HG02852 (cell line): ENCODE measurements at regions not wholly inside any gene's neighbourhood (a gene's known extent, or its start where the extent isn't known, plus 50 kb on each side); places are given as distances from the start of the nearest gene placed in this dataset.
"Not testable (repeated sequence)": the region's sequence is repeated elsewhere in the genome, so short reads cannot be mapped to it uniquely, and the experiment has no call there.

ENCODE experiments used
- ATAC-seq: cut with Tn5 transposase; IDR thresholded peaks from one replicate; pipeline ENCODE4 v1.9.1; 2021; ENCODE audit warnings: mild to moderate bottlenecking, moderate library complexity; ENCODE audit not compliant: unreplicated experiment

DNA sequence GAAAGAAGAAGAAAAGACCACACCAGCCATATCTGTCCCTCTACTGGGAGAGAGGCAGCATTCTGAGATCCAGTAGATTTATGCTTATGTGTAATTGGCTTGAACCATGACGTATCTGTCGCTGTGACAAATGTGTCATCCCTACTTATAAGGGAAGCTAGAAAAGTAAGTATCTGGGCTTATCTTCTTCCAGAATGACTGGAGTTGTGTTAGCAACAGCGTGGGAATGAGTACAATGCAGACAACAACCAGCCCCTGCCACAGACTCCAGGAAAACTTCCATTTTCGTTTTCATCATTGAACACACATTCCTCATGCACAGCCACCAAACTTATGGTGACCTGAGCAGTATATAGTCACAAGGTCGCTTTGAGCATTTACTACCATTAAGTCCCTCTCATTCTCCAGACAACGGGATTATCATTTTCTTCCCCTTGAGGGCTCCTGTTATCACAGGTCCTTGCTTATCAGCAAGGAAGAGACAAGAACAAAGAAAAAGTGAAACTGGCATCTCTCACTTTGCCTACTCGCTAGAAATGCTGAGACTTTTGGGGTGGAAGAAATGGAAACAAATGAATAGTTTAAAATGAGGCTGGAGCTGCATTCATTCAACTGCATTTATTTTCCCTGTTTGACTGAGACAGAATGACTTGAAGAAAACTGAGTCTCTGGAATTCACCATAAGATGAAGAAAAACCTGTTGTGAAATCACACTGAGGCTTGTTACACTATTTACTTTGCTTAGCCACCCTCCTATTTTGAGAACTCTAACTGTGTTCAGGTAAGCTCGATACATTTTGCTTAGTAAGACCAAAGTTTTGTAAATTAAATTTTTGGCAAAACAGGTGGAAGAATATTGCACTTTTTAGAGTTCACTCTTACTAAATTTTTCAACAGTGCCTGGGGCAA lies 149.3 kb upstream of the FOXQ1 start:
- no peak for ATAC-seq

DNA sequence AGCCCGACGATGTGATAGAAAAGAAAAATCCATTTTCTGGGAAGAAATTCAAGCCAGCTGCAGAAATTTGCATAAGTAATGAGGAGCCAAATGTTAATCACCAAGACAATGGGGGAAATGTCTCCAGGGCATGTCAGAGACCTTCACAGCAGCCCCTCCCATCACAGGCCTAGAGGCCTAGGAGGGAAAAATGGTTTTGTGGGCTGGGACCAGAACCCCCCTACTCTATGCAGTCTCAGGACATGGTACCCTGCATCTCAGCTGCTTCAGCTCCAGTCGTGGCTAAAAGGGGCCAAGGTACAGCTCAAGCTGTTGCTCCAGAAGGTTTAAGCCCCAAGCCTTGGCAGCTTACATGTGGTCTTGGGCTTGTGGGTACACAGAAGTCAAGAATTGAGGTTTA lies 155.5 kb upstream of the FOXQ1 start:
- not testable (repeated sequence) for ATAC-seq

DNA sequence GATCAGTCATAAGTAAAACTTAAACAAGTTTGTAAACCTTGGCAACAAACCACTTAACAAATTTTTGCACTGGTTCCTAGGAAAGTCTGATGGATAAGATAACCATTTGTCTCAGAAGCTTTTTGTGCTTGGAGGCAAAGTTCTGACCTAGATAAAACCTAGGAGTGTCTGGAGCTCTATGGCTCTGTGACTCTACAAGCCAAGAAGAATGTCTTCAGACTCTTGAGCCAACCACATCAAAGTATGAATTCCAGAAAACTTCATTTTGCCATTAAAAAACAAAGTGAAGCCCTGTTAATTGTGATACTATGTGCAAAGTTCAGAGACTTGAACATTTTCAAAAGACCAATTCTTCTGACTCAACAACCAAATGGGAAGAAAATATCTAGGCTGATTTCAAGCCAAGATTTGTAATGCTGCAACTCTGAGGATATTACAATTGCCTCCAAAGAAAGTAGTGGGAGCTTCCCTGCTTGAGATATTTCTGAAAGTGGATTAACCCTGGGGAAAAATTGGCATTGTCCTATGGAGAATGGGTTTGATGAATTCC lies 158.1 kb upstream of the FOXQ1 start:
- ATAC-seq: no peak

DNA sequence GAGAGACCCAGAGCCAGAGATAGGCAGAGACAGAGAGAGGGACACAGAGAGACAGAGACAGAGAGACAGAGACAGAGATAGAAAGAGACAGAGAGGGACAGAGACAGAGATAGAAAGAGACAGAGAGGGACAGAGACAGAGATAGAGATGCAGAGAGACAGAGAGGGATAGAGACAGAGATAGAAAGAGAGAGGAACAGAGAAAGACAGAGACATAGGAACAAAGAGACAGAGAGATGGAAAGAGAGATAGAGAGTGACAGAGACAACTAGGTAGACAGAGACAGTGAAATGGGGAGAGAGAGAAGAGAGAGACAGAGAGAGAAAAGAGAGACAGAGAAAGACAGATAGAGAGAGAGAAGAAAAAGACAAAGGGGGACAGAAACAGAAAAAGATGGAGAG lies 165.4 kb upstream of the FOXQ1 start:
- ATAC-seq: no peak

DNA sequence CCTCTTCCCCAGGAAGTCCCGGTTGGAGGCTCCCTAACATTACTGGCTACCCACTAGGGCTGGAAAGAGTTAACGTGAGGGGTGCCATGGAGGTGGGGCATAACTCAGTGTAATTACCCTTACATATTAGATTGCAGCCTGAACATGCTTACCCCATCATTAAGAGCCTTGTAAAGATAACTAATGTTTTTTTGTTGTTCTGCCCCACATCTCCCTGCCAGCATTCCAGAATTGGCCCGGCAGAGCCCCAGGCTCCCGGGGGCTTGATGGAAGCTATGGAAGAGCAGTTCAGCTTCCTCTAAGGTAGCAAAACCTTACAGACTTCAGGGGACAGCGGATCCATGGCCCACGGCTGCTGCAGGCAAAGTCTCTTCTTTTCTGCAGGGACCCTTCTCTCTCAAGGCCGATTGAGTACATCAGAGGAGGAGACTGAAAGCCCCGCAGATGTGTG lies 166.1 kb upstream of the FOXQ1 start:
- ATAC-seq: no peak

DNA sequence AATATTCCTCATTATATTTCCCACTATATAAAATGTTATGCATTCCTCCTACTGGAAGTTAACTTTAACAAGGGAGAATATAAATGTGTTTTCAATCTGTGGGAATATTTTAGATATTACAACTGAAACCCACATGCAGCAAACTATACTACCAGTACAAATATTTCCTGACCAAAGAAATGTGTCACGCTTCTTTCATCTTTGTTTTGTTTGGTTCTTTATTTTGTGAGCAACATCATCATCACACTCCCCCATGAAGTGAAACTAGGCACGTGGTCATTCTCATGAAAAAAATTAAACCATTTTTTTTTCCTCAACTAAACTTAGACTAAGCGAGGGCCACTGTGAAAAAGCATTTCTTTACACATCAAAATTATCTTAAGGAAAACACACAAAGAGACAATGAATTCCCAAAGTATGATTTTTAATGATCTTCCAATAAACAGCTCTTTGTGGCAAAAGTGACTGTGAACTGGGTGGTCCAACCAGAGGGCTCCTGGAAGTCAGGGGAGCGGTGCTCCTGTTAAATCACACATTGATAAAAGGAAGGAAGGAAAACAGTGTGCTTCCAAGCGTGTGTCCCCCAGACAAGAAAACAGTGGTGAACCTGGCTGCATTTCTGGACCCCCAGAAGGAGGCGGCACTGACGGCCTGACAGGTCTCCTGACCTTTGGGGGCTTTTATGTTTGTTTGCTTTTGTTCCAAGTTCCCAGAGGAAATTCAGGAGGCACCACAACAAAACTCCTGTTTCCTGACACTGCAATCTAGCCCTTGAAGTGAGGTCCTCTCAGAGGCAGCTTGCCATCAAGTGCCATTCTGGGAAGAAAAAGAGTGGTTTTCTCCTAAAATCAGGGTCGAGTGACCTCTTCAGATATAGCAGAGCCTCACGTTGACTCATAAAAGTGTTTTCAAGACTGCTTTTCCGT lies 166.8 kb upstream of the FOXQ1 start:
- ATAC-seq: no peak

DNA sequence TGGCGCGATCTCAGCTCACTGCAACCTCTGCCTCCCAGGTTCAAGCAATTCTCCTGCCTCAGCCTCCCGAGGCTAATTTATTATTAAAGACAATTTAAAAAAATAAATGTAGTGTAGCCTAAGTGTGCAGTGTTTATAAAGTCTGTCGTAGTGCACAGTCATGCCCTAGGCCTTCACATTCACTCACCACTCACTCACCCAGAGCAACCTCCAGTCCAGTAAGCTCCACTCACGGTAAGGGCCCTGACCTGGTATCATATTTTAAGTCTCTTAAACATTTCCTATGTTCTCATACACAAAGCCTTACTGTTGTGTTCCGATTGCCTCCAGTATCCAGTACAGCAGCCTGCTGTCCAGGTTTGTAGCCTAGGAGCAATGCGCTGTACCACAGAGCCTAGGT lies 168.2 kb upstream of the FOXQ1 start:
- ATAC-seq: no peak

DNA sequence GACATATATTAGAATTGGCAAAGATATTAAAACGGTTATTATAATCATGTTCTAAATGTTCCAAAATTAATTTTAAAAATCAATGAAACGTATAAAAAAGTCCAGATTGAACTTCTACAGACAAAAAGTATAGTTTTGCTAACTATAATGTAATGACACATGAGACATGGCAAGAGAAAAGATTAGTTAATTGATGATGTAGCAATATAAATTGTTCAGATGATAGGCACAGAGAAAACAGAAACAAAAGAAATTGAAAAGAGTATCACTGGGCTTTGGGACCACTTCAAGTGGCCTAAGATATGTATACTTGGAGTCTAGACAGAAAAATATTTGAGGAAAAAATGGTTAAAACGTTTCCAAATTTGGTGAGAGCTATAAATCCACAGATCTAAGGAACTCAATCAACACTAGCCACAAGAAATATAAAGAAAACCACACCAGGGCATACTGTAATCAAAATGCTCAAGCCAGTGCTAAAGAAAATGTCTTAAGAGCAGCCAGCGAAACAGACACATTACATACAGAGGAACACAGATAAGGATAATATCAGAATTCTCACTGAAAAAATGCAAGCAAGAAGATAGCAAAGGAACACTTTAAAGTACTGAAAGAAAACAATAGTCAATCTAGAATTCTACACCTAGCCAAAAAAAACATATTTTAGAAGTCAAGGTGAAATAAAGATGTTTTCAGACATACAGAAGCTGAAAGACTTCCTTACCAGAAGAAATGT lies 172.6 kb upstream of the FOXQ1 start:
- ATAC-seq: no peak

DNA sequence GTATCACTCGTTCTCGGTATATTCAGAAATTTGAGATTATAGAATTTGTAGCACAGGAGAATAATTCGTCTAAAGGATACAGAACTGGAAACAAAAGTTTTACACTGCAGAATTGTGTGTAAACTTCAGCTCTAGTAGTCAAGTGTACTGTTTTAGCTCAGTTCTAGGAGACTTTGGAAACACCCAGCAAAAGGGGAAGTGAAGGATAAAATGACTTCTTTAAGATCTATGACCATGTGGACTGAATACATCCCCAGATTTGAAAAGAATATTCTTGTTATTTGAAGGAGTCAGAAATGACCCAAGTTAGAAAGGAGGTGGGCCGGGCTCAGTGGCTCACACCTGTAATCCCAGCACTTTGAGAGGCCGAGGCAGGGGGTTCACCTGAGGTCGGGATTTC lies 174.0 kb upstream of the FOXQ1 start:
- ATAC-seq: no peak

DNA sequence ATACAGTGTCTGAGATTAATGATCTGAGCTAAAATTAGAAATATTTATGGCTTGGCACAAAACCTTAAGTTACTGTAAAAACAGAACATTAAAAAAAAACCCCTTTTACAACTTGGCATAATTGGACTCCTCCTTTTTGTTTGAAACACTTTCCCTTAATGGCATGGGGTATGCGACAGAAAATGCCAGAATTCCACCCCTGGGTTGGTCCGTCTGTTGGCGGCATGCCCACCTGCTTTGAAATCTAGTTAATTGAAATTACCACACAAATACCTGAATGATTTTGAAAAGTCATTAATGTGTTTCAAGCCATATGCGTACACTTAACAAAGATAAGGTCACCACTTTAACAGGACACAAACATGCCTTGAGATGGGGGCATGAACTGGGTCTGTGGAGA lies 175.1 kb upstream of the FOXQ1 start:
- ATAC-seq: no peak

DNA sequence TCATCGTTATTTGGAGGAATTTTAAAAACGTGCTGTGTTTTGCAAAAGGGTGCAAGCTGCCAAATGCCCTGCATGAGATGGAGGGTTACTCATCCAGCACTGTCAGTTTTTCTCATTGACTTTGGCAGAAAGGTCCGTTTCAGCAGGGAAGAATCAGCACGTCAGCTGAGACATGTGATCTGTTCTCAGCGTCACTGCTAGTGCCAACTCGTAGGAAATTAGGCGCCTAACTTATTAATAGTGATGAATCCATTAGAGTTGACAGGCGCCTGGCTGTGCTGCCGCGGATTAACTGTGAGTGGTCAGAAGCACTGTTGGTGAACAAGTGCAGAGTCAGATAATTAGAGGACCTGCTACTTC lies 175.5 kb upstream of the FOXQ1 start:
- no peak for ATAC-seq

DNA sequence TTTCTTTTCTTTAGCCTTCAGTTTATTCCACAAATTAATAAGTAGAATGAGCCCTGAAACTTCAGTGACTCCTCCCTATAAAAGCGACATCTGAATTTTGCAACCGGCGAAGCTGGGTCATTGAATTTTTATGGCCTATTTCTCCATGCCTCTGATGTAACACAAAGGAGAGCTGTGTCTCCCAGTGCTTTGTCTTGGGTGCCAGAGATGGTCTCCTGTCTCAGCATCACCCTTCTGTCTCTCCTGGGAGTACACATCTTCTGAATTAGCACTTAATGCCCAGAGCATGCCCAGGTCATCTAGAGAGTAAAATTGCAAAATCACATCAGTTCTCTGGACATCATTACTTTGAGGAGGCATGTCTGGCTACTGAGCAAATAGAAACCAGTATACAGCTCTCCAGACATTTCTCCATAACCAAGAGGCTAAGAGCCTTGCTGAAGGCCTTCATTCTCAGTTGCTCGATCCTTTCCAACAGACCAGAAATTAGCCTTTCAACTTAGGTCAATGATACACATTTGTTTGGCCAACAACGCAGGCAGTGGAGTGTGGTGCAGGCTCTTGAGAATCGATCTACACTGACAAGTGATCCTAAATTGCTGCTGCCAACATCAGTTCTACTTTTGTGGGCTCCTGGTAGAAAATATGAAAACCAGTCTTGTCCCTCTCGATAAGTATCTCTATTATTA lies 176.0 kb upstream of the FOXQ1 start:
- ATAC-seq: no peak

DNA sequence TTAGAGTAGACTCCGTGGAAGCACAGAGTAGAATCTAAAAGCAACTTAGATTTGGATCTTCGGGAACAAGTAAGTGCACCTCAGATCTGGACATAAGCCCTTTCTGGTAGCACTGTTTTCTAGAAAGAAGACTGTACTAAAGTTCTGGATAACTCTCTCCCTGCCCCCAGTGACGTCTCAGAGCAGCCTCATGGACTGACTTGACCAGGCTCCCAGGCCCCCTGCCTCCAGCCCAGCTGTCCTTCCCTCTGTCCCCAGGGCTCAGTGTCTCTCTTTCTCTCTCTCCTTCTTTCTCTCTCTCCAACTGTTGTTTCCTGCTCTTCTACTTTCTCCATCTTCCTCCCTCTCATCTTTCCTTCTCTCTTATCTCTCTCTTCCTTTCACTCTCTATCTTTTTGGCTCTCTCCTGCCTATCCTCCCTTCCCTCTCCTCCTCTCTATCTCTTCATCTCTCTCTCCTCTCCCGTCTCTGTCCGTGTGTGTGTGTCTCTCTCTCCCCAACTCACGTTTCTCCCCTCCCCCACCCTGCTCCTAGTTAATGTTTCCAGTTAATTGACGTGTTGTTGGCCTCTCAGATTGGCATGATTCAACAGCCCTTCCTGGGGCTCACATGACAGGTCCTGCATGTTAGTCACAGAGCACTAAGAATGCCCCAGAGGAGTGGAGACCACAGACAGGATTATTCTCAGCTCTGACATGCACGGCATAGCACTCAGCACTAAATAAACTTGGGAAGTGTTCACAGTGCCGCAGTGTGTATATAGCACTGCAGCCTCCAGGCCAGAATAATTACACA lies 180.4 kb upstream of the FOXQ1 start:
- ATAC-seq: no peak

DNA sequence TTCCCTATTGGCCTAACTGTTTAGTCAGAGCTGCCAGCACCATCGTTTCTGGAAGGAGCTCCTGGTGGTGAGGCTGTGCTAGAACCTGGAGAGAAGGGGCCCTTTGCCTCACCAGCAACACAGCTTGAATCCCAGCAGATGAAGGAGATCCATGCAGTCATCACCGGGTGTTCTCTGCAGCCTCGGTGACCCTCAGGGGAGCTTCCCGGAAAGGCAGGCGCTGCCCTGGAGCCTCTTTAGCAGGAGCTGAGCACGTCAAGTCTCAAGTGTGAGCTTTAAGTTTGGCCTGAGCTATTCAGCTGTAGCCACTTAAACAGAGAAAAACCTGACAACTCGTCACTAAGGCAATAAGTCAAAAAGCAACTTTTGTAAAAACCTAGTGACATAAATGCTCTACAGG lies 181.2 kb upstream of the FOXQ1 start:
- no peak for ATAC-seq

DNA sequence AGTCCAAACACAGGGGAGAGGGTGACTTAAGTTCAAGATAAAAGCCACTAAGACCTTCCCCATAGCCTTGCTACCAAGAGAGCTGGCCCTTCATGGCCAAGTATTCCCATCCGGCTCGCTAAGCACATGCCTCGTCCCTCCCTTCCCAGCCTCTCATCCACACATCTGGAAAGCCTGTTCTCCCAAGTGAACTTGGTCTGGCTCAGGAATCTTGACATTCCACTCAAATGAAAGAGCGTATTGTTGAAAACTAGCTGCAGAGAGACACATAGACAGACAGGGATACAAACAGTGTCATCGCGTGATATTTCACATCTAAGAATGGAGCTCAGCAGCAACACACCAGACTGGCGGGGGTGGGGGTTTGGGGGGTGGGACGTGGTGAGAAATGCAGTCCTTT lies 182.8 kb upstream of the FOXQ1 start:
- no peak for ATAC-seq

DNA sequence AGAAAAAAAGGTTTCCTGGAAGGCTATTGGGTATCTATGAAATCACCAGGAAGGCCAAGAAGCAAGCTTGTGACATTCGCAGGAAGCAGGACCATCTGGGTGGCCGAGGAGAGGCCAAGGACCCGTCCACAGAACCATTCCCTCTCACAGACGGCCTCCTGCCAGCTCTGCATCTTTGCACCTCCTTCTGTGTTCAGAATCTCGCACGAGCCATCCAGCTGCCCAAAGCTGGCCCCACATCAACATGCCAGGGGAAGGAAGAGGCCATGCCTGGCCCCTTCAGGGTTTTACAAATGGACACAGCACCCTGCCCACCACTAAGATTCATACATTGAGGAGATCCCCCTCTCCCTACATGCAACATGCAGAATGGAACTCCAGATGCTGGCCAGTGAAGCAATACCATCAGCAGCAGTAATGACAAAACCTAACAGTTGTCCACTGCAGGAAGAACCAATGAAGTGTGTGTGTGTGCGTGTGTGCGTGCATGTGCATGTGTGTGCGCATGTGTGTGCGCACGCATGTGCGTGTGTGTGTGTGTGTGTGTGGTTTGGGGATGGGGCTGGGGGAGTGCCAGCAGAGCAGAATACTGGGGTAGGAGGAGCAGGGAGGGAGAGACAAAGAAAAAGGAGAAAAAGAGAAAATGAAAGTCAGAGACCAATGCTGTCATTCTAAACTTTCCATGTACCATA lies 184.2 kb upstream of the FOXQ1 start:
- ATAC-seq: no peak

DNA sequence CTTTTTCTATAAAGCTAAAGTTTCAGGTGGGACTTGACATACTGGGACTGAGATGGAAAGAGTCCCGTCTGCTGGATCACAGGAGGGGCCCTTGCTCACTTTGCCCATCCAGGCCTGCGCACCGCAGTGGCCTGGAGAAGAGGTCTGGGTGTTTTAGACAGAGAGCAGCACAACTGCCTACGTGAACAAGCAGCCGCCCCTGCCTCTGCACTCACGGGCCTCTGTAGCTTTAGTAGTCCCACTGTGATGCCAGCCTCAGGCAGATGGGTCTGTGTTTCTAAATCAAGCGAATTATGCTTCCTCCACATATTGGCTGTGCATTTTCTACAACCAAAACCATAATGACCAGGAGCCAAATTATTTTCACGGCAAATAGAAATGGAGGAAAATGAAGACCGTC lies 184.8 kb upstream of the FOXQ1 start:
- ATAC-seq: no peak

DNA sequence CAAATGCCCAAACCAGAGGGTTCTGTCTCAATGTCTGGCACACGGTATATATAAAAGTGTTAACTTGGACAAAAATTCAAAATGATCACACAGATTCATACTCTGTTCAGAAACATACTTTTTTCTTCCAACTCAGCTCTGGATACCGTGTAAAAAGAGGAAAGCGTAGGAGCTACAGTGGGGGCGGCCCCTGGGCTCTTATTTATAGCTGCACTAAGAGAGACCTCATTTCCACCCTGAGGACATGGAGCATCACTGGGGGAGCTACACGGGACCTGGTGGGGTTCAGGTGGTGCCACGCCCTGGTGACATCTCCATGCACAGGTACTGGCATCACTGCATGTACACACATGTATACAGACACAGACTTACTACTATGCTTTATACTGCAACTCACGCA lies 185.9 kb upstream of the FOXQ1 start:
- no peak for ATAC-seq

DNA sequence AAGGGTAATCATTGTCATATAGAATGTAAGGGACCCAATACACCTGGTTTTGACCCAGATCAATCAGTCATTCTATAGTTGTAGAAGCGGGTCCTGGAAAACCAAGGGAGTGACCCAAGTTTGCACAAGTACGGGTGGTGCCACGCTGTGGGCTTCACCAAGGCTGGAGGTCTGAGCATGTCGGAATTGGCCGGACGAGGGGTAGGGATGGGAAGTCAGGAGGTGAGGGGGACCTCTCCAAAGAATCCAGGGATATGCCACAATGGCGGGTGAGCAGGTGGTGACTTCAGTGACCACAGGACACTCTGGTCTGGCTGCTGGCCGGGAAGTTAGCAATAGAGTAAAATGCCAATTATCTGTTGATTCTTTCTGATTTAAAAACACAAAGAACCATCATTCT lies 186.6 kb upstream of the FOXQ1 start:
- ATAC-seq: no peak
